K562 (cell line): ENCODE measurements at regions not wholly inside any gene's neighbourhood (a gene's known extent, or its start where the extent isn't known, plus 50 kb on each side); places are given as distances from the start of the nearest gene placed in this dataset.

Source experiments
- ATAC-seq: fragments of 200-7000 bp; cut with Tn5 transposase; 3 replicates; pipeline ENCODE4 v1.9.1; 2020; ENCODE audit warnings: moderate library complexity
- BruUV-seq: library from RNA; stranded (reverse); fragments of 400-500 nt; replicated peaks from 2 replicates; lab custom pipeline; 2021; lab: Mats Ljungman, UMichigan
- CTCF ChIA-PET: fragments of 300-600 bp; formaldehyde crosslinking; extraction: SDS; loops from one replicate; lab custom pipeline; 2021; ENCODE audit warnings: low intra/inter-chr PET ratio; lab: Yijun Ruan, JAX
- POLR2A ChIA-PET: fragments of 300-600, 350-650 bp; sonication (Branson Sonifier 250); formaldehyde crosslinking; extraction: SDS; loops from one replicate; lab custom pipeline; 2021; ENCODE audit warnings: antibody characterized with exemption, inconsistent platforms; lab: Yijun Ruan, JAX
- DNase-seq, 4 experiments: peaks; one replicate each; pipeline versions ENCODE4 v3.0.0 to v3.0.0-alpha.2; 2011 to 2018; ENCODE audit warnings: low spot score in 3 of 4, mixed read lengths in 3 of 4; ENCODE audit errors: extremely low read depth in 1 of 4
- FAIRE-seq: peaks from 2 replicates; lab custom pipeline; 2011; peaks lifted over from hg19 to GRCh38; lab: Jason Lieb, UNC
- H2AFZ ChIP-seq: 2 replicates; pipeline ENCODE4 v1.6.0; 2011; ENCODE audit warnings: low read depth, low read length, control low read depth, inconsistent platforms
- H3K27ac ChIP-seq: fragments of 200-600 bp; 3 replicates; pipeline ENCODE4 v1.8.0; 2011; ENCODE audit warnings: low read depth, mild to moderate bottlenecking, control low read depth, inconsistent platforms, low read length, moderate library complexity, mixed read lengths; ENCODE audit errors: extremely low read depth
- H3K27me3 ChIP-seq, 2 experiments: fragments of 300-600 bp in 1 of 2; 2 replicates in 1 of 2; 3 replicates in 1 of 2; pipeline versions ENCODE4 v1.6.0 to v1.8.0; 2011; ENCODE audit warnings: inconsistent platforms in 2 of 2, low read length in 2 of 2, mild to moderate bottlenecking in 1 of 2, mixed read lengths in 1 of 2, moderate library complexity in 1 of 2; ENCODE audit not compliant: control insufficient read depth in 2 of 2, insufficient read depth in 2 of 2
- H3K36me3 ChIP-seq: fragments of 300-600 bp; 3 replicates; pipeline ENCODE4 v1.8.0; 2011; ENCODE audit warnings: mild to moderate bottlenecking, low read length, inconsistent platforms; ENCODE audit not compliant: control insufficient read depth, insufficient read depth
- H3K4me1 ChIP-seq, 2 experiments: fragments of 200-600 bp in 1 of 2; replicated peaks in 1 of 2; 2 replicates in 1 of 2; 3 replicates in 1 of 2; pipeline versions ENCODE4 v1.5.1 to v1.8.0; 2011; ENCODE audit warnings: inconsistent platforms in 2 of 2, low read length in 2 of 2, mild to moderate bottlenecking in 1 of 2, mixed read lengths in 1 of 2, moderate library complexity in 1 of 2; ENCODE audit not compliant: control insufficient read depth in 2 of 2, insufficient read depth in 2 of 2
- H3K4me2 ChIP-seq: 2 replicates; pipeline ENCODE4 v1.6.1; 2011; ENCODE audit warnings: low read length, control low read depth, inconsistent platforms, mixed read lengths; ENCODE audit not compliant: insufficient read depth
- H3K4me3 ChIP-seq: fragments of 200-600 bp; sonication (generic), shearing (Covaris generic); 2 replicates; pipeline ENCODE4 v1.5.1; 2016; ENCODE audit warnings: control low read depth, inconsistent platforms
- H3K79me2 ChIP-seq: fragments of 200-600 bp; 3 replicates; pipeline ENCODE4 v1.8.0; 2011; ENCODE audit warnings: low read length, inconsistent platforms; ENCODE audit not compliant: control insufficient read depth, insufficient read depth
- H3K9ac ChIP-seq, 2 experiments: 2 replicates each; pipeline versions ENCODE4 v1.6.0 to v1.6.1; 2011; ENCODE audit warnings: low read depth in 2 of 2, low read length in 2 of 2, control low read depth in 1 of 2, inconsistent platforms in 1 of 2, mild to moderate bottlenecking in 1 of 2, mixed read lengths in 1 of 2; ENCODE audit not compliant: insufficient read depth in 1 of 2
- H3K9me1 ChIP-seq: one replicate; pipeline ENCODE4 v1.6.0; 2011; ENCODE audit warnings: inconsistent platforms, mild to moderate bottlenecking, low read length, moderate library complexity; ENCODE audit not compliant: control insufficient read depth, insufficient read depth
- H3K9me3 ChIP-seq: replicated peaks from 2 replicates; pipeline ENCODE4 v1.5.1; 2011; ENCODE audit warnings: low read depth, low read length, inconsistent platforms; ENCODE audit not compliant: control insufficient read depth, insufficient read depth
- H4K20me1 ChIP-seq: replicated peaks from 2 replicates; pipeline ENCODE4 v1.6.1; 2011; ENCODE audit warnings: low read length, inconsistent platforms, mixed read lengths; ENCODE audit not compliant: control insufficient read depth, insufficient read depth
- CBX1 ChIP-seq: sonication (generic); IDR thresholded peaks from 2 replicates; pipeline ENCODE4 v1.6.1; 2016; ENCODE audit warnings: antibody characterized with exemption, low read depth, mild to moderate bottlenecking
- ETV1 ChIP-seq: fragments of 450-650 bp; conservative IDR thresholded peaks from 2 replicates; pipeline ENCODE4 v1.6.1; 2016; ENCODE audit warnings: missing genetic modification characterization, control low read depth, low read depth, missing compliant biosample characterization
- FOXJ2 ChIP-seq: fragments of 200-800 bp; sonication (Bioruptor generic); IDR thresholded peaks from 2 replicates; pipeline ENCODE4 v1.6.1; 2016; ENCODE audit warnings: missing genetic modification characterization, missing compliant biosample characterization
- GTF2F1 ChIP-seq: IDR thresholded peaks from 2 replicates; pipeline ENCODE4 v1.6.1; 2011; ENCODE audit warnings: low read depth, low read length, improper control_type of control experiment
- HDAC1 ChIP-seq, 2 experiments: fragments of 450-650 bp; IDR thresholded peaks; 2 replicates each; pipeline ENCODE4 v1.6.1; 2016 to 2017; ENCODE audit warnings: inconsistent platforms in 1 of 2, mild to moderate bottlenecking in 1 of 2, moderate library complexity in 1 of 2
- HES1 ChIP-seq: fragments of 450-650 bp; IDR thresholded peaks from 2 replicates; pipeline ENCODE4 v1.6.1; 2016; ENCODE audit warnings: low read depth, mild to moderate bottlenecking, moderate library complexity
- IRF2 ChIP-seq: sonication (generic); formaldehyde crosslinking; IDR thresholded peaks from 2 replicates; pipeline ENCODE4 v1.8.1; 2022; ENCODE audit warnings: mild to moderate bottlenecking, missing genetic modification reagents
- MEIS2 ChIP-seq: fragments of 450-650 bp; IDR thresholded peaks from 2 replicates; pipeline ENCODE4 v1.6.1; 2014; ENCODE audit warnings: mild to moderate bottlenecking; ENCODE audit not compliant: partially characterized antibody
- MLLT1 ChIP-seq, 2 experiments: fragments of 450-650 bp; IDR thresholded peaks; 2 replicates each; pipeline ENCODE4 v1.6.1; 2016
- NCOR1 ChIP-seq: fragments of 450-650 bp; IDR thresholded peaks from 2 replicates; pipeline ENCODE4 v1.6.1; 2016; ENCODE audit warnings: mild to moderate bottlenecking, moderate library complexity
- NFRKB ChIP-seq: fragments of 450-650 bp; IDR thresholded peaks from 2 replicates; pipeline ENCODE4 v1.6.1; 2016; ENCODE audit warnings: low read depth
- PHF8 ChIP-seq: fragments of 200-600 bp; sonication (generic); IDR thresholded peaks from 2 replicates; pipeline ENCODE4 v1.6.1; 2012; ENCODE audit warnings: mixed run types, mild to moderate bottlenecking, inconsistent platforms, low read length, moderate library complexity, borderline replicate concordance
- POLR2AphosphoS2 ChIP-seq: IDR thresholded peaks from 2 replicates; pipeline ENCODE4 v1.6.1; 2012; ENCODE audit warnings: low read length, improper control_type of control experiment
- PYGO2 ChIP-seq: fragments of 450-650 bp; IDR thresholded peaks from 2 replicates; pipeline ENCODE4 v1.6.1; 2016; ENCODE audit warnings: mild to moderate bottlenecking, missing genetic modification characterization, moderate library complexity, missing compliant biosample characterization
- SIX5 ChIP-seq, 2 experiments: IDR thresholded peaks; 2 replicates each; pipeline ENCODE4 v1.6.1; 2011; ENCODE audit warnings: low read length in 2 of 2, borderline replicate concordance in 1 of 2, low read depth in 1 of 2, mild to moderate bottlenecking in 1 of 2, moderate library complexity in 1 of 2; ENCODE audit not compliant: insufficient read depth in 1 of 2
- SOX6 ChIP-seq: fragments of 450-650 bp; IDR thresholded peaks from 2 replicates; pipeline ENCODE4 v1.6.1; 2014; ENCODE audit warnings: mild to moderate bottlenecking
- TEAD2 ChIP-seq: fragments of 450-650 bp; IDR thresholded peaks from 2 replicates; pipeline ENCODE4 v1.6.1; 2016; ENCODE audit warnings: missing genetic modification characterization, control low read depth, missing compliant biosample characterization
- YBX1 ChIP-seq: fragments of 450-650 bp; IDR thresholded peaks from 2 replicates; pipeline ENCODE4 v1.7.1; 2016; ENCODE audit warnings: mild to moderate bottlenecking
- ZFX ChIP-seq: sonication (generic); formaldehyde crosslinking; IDR thresholded peaks from 2 replicates; pipeline ENCODE4 v1.8.0; 2022; ENCODE audit warnings: mild to moderate bottlenecking, missing genetic modification reagents, moderate library complexity
- ZNF23 ChIP-seq: fragments of 250-450 bp; sonication (Bioruptor Pico); IDR thresholded peaks from 2 replicates; pipeline ENCODE4 v1.4.0; 2020; ENCODE audit warnings: mild to moderate bottlenecking
- ZNF316 ChIP-seq: fragments of 450-650 bp; IDR thresholded peaks from 2 replicates; pipeline ENCODE4 v1.6.1; 2016
- WGBS: fragments of 100-300 bp; shearing (Covaris generic); methylation state at CpG from one replicate; pipeline ENCODE4 v1.1.6; 2016; ENCODE audit warnings: low coverage, mixed read lengths; ENCODE audit not compliant: insufficient coverage; ENCODE audit errors: missing lambda C conversion rate; 5-methylcytosine and 5-hydroxymethylcytosine counted together
- in situ Hi-C: fragments of 300-500 bp; cut with MboI; formaldehyde crosslinking; loops from 4 replicates; pipeline ENCODE4 v1.15.0; 2018; ENCODE audit warnings: inconsistent platforms, mixed read lengths
- intact Hi-C: fragments of 100-400 bp; cut with micrococcal nuclease; formaldehyde crosslinking; loops from 2 replicates; pipeline ENCODE4 v1.14.2; 2022

- no peak for TF ChIP-seq HES1
- TF ChIP-seq PYGO2 (tag), result no peak
- TF ChIP-seq MEIS2, result peak; percentile 47
- TF ChIP-seq POLR2AphosphoS2, result no peak
- no peak for TF ChIP-seq PHF8
- TF ChIP-seq FOXJ2 (tag), result no peak
- no peak for TF ChIP-seq SIX5 (IDR thresholded peaks at IDR 0.05; ENCODE audit: borderline replicate concordance in 1 of 2, insufficient read depth in 1 of 2, low read depth in 1 of 2, low read length in 2 of 2)
- no peak for TF ChIP-seq GTF2F1
Measured at GRCh38 chr3:182738583-182739411, 54.5 kb upstream of the ATP11B start (continued).

- H2AFZ ChIP-seq, result peak overlapping the region; percentile 68
- BruUV-seq, result no TSS peak
- no peaks in the 10 kb centered on the region; a peak in 1 of 5 replicates for H3K27me3 ChIP-seq
- no peaks in the 10 kb centered on the region for H3K79me2 ChIP-seq
- no peak overlapping the region for H3K4me3 ChIP-seq
- ATAC-seq, result peak; percentile 91
- peak in 3 of 4 experiments; percentile 31 to 78 (median 57) for DNase-seq
- no peaks in the 10 kb centered on the region for H3K36me3 ChIP-seq
- CTCF ChIA-PET, result no interaction called here
- intact Hi-C loops, result no loop called here
- in situ Hi-C loops, result no loop called here
- WGBS, result 5% methylated on average over 3 of the region's 3 CpGs
- peak; percentile 94 for FAIRE-seq
- no peak overlapping the region; a peak in 1 of 4 replicates for H3K9ac ChIP-seq
- POLR2A ChIA-PET, result interaction anchor here (0.8 to 1.3 kb wide), 2 partner anchors 10 to 11 kb away, joined by 3 to 4 read pairs; no protein-coding TSS in a partner anchor
- no peaks in the 10 kb centered on the region for H3K9me1 ChIP-seq
- peaks cover 8 to 20% of the 10 kb centered on the region in 2 experiments for H3K4me1 ChIP-seq
- no peaks in the 10 kb centered on the region for H4K20me1 ChIP-seq
- H3K9me3 ChIP-seq, result no peaks in the 10 kb centered on the region
- H3K4me2 ChIP-seq, result peak overlapping the region; percentile 61
- no peak overlapping the region; the same call in 2 of the 3 replicates for H3K27ac ChIP-seq
- TF ChIP-seq NCOR1 (peak; percentile 36; the same call in 1 of the 2 replicates), ZFX (CRISPR knock-in tag) (no peak), MLLT1 (IDR thresholded peaks at IDR 0.05) (0 out of 4 replicates have a peak, but pooled peaks of 1 of the 2 experiments have one; percentile 47), ZNF23 (CRISPR knock-in tag) (no peak), ZNF316 (no peak), SOX6 (0 out of 2 replicates have a peak, but pooled peaks have one; percentile 36), YBX1 (no peak), NFRKB (no peak), CBX1 (no peak), HDAC1 (IDR thresholded peaks at IDR 0.05) (peak in 1 of 2 experiments; percentile 80; a peak in 2 of 4 replicates), ETV1 (tag) (0 out of 2 replicates have a peak, but pooled peaks have one; percentile 20), IRF2 (no peak), TEAD2 (tag) (no peak)
Measured at GRCh38 chr3:182739619-182740018, 53.7 kb upstream of the ATP11B start.
